ENCODE measurements at regions not wholly inside any gene's neighbourhood (a gene's known extent, or its start where the extent isn't known, plus 50 kb on each side); places are given as distances from the start of the nearest gene placed in this dataset.

DNA sequence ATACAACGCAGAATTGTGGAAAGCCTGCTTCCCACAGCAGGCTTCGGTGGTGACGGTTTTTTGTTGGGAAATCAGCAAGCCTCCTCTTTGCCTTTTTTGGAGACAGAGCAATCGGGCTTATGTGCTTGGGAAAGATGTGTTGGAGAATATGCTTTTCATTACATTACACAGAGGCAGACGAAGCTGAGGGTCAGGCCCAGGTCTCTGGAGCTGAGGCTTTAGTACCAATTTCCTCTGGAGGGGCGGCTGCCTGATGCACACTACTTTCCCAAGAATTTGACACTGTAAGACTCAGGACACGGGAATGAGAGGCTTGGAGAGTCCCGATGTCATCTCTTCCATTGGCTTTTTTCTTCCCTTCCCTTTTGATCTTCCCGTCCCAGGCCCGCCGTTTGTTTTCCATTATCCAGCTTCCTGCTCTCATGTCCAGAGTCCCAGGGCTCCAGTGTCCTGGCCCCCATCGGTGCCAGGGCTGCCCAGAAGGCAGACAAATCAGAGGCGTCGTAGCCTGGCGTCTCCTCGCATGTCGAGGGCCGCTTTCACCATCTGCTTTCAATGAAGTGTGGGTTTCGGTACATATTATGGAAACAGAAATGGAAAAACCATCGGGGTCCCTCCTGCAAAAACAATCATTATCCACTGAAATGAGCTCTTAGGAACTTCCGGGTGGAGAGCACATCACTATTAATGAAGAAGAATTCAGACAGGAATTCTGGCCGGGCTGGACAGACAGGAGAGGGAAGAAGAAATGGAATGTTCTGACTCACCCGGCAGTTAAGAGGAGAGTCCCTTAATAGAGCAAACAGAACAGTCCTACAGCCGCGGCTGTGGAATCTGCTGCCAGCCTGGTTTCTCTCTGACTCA, 123.0 kb upstream of the JCAD start:
- TF ChIP-seq ZNF565 (CRISPR knock-in tag; conservative IDR thresholded peaks at IDR 0.05; ENCODE audit: low read depth) (no peak), ISL1 (CRISPR knock-in tag; IDR thresholded peaks at IDR 0.05) (peak; percentile 73; the same call in 1 of the 2 replicates), OSR1 (CRISPR knock-in tag; IDR thresholded peaks at IDR 0.05) (no peak), CSDC2 (CRISPR knock-in tag; IDR thresholded peaks at IDR 0.05) (no peak; the same call in 1 of the 2 replicates)
- TF ChIP-seq, protein P1, sequence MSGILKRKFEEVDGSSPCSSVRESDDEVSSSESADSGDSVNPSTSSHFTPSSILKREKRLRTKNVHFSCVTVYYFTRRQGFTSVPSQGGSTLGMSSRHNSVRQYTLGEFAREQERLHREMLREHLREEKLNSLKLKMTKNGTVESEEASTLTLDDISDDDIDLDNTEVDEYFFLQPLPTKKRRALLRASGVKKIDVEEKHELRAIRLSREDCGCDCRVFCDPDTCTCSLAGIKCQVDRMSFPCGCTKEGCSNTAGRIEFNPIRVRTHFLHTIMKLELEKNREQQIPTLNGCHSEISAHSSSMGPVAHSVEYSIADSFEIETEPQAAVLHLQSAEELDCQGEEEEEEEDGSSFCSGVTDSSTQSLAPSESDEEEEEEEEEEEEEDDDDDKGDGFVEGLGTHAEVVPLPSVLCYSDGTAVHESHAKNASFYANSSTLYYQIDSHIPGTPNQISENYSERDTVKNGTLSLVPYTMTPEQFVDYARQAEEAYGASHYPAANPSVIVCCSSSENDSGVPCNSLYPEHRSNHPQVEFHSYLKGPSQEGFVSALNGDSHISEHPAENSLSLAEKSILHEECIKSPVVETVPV (CRISPR knock-in tag; IDR thresholded peaks at IDR 0.05): no peak
- TF ChIP-seq, protein P2, sequence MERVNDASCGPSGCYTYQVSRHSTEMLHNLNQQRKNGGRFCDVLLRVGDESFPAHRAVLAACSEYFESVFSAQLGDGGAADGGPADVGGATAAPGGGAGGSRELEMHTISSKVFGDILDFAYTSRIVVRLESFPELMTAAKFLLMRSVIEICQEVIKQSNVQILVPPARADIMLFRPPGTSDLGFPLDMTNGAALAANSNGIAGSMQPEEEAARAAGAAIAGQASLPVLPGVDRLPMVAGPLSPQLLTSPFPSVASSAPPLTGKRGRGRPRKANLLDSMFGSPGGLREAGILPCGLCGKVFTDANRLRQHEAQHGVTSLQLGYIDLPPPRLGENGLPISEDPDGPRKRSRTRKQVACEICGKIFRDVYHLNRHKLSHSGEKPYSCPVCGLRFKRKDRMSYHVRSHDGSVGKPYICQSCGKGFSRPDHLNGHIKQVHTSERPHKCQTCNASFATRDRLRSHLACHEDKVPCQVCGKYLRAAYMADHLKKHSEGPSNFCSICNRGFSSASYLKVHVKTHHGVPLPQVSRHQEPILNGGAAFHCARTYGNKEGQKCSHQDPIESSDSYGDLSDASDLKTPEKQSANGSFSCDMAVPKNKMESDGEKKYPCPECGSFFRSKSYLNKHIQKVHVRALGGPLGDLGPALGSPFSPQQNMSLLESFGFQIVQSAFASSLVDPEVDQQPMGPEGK (CRISPR knock-in tag; IDR thresholded peaks at IDR 0.05; ENCODE audit: borderline replicate concordance): no peak
- ATAC-seq: peak; percentile 92

DNA sequence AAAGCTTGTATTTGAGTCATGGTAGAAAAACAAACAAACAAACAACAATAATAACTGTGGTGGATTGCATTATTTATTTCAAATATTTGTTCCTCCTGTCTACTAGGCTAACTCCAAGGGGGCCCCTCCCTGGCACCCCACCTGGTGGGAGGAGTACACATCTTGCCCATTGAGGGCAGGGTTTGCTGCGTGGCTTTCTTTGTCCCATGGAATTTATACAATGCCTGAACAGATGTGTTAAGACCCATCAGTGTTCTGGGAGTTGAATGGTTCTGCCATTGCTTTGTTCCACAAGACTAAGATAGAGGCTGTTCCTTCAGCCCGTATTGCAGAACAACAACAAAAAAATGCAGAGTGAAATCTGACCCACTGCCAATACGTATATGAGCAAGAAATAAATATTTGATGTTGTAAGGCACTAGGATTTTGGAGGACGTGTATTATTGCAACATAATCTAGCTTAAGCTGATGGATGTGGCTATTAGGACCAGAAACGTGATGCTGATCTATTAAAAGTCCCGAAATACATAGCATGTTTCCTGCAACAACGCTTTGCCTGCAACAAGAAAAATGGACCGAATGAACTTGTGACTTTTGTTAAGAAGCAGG, 119.1 kb upstream of the JCAD start:
- TF ChIP-seq SNAI2 (CRISPR knock-in tag; IDR thresholded peaks at IDR 0.05): no peak
- TF ChIP-seq PPARA (CRISPR knock-in tag; IDR thresholded peaks at IDR 0.05; ENCODE audit: borderline replicate concordance): no peak
- TF ChIP-seq, protein P3, sequence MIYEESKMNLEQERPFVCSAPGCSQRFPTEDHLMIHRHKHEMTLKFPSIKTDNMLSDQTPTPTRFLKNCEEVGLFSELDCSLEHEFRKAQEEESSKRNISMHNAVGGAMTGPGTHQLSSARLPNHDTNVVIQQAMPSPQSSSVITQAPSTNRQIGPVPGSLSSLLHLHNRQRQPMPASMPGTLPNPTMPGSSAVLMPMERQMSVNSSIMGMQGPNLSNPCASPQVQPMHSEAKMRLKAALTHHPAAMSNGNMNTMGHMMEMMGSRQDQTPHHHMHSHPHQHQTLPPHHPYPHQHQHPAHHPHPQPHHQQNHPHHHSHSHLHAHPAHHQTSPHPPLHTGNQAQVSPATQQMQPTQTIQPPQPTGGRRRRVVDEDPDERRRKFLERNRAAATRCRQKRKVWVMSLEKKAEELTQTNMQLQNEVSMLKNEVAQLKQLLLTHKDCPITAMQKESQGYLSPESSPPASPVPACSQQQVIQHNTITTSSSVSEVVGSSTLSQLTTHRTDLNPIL (CRISPR knock-in tag; IDR thresholded peaks at IDR 0.05; ENCODE audit: low read depth): no peak
- TF ChIP-seq, protein P4, sequence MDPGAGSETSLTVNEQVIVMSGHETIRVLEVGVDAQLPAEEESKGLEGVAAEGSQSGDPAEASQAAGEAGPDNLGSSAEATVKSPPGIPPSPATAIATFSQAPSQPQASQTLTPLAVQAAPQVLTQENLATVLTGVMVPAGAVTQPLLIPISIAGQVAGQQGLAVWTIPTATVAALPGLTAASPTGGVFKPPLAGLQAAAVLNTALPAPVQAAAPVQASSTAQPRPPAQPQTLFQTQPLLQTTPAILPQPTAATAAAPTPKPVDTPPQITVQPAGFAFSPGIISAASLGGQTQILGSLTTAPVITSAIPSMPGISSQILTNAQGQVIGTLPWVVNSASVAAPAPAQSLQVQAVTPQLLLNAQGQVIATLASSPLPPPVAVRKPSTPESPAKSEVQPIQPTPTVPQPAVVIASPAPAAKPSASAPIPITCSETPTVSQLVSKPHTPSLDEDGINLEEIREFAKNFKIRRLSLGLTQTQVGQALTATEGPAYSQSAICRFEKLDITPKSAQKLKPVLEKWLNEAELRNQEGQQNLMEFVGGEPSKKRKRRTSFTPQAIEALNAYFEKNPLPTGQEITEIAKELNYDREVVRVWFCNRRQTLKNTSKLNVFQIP (CRISPR knock-in tag; IDR thresholded peaks at IDR 0.05; ENCODE audit: borderline replicate concordance, low read depth): no peak
- no peak for TF ChIP-seq RARB (CRISPR knock-in tag; IDR thresholded peaks at IDR 0.05)
- ATAC-seq: no peak

DNA sequence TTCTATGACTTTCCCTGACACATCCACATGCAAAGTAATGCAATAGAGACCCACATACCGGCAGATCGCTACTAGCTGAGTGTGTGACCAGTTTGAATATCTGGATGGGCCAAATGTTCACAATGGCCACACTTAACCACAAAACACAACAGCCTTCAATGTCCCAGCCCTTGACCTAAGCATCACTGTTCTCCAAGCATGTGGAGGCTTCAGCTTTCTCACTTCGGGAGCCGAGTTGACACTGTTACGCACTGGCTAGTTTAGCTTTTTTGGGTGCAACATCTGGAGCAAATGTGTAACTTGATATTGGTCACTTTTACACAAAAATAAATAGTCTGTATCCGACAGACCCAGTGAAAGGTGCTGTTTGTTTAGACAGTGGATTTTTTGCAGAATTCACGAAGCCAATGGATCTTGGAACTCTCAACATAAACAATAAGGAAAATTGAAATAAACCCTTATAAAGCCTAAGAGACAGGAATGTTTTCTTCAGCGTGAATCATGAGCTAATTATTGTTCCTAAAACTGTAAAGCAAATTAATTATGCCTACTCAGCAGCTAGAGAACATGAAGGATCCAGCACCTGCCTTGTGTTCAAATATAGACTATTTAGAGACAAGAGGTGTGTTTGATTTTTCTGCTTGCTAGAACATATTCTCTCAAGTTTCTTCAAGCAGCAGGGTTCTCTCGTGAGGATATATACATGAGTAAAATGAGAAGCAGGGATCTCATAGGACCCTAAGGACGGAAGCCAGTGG, 117.6 kb upstream of the JCAD start:
- no peak for ATAC-seq
- TF ChIP-seq GLIS3 (CRISPR knock-in tag; IDR thresholded peaks at IDR 0.05): no peak
- no peak for TF ChIP-seq ZNF565 (CRISPR knock-in tag; conservative IDR thresholded peaks at IDR 0.05; ENCODE audit: low read depth)
- TF ChIP-seq SNAI2 (CRISPR knock-in tag; IDR thresholded peaks at IDR 0.05): no peak
- TF ChIP-seq ARNTL (CRISPR knock-in tag; IDR thresholded peaks at IDR 0.05; ENCODE audit: borderline replicate concordance, low read depth): no peak
- TF ChIP-seq ESRRG (CRISPR knock-in tag; IDR thresholded peaks at IDR 0.05): no peak
- no peak for TF ChIP-seq BACH2 (CRISPR knock-in tag; IDR thresholded peaks at IDR 0.05; ENCODE audit: borderline replicate concordance)
- TF ChIP-seq ZFP30 (CRISPR knock-in tag; IDR thresholded peaks at IDR 0.05): no peak
- TF ChIP-seq ZNF70 (CRISPR knock-in tag; IDR thresholded peaks at IDR 0.05): no peak
- TF ChIP-seq TCF4 (CRISPR knock-in tag; IDR thresholded peaks at IDR 0.05; ENCODE audit: borderline replicate concordance): no peak
- TF ChIP-seq, protein P3 (CRISPR knock-in tag; IDR thresholded peaks at IDR 0.05; ENCODE audit: low read depth): no peak
- TF ChIP-seq, protein P4 (CRISPR knock-in tag; IDR thresholded peaks at IDR 0.05; ENCODE audit: borderline replicate concordance, low read depth): no peak
- no peak for TF ChIP-seq ZFP3 (CRISPR knock-in tag; IDR thresholded peaks at IDR 0.05)
- TF ChIP-seq, protein P1 (CRISPR knock-in tag; IDR thresholded peaks at IDR 0.05): no peak
- TF ChIP-seq ISL1 (CRISPR knock-in tag; IDR thresholded peaks at IDR 0.05): no peak
- no peak for TF ChIP-seq TOX (CRISPR knock-in tag; IDR thresholded peaks at IDR 0.05; ENCODE audit: borderline replicate concordance)
- no peak for TF ChIP-seq CSDC2 (CRISPR knock-in tag; IDR thresholded peaks at IDR 0.05)

Measured in SK-N-SH treated with all-trans-retinoic acid at 6 μM for 48 hours (cell line).